HG03565 (cell line): ENCODE measurements at regions not wholly inside any gene's neighbourhood (a gene's known extent, or its start where the extent isn't known, plus 50 kb on each side); places are given as distances from the start of the nearest gene placed in this dataset.

Source experiments
- ATAC-seq: cut with Tn5 transposase; IDR thresholded peaks from one replicate; pipeline ENCODE4 v1.9.1; 2021; ENCODE audit warnings: mild to moderate bottlenecking, moderate library complexity; ENCODE audit not compliant: unreplicated experiment

DNA sequence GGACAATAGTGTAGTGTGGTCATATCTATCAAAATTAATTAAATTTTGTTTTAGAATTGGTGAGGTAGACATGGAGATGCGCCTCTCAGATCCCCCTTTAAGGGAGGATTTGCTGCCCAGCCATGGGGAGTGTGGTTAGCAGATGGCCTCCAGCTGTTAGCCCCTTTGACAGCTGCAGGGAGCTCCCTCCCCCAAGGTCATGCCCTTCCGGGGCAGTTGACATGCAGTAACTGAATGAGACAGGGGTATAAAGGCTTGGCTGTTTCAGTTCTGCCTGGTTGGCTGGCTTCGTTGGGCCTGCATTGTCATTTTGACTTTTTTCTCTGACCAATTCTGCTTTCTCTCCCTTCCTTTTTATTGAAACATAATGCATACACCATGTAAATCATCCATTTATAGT, 291.5 kb upstream of the SRRM4 start:
- peak; percentile 86 for ATAC-seq

DNA sequence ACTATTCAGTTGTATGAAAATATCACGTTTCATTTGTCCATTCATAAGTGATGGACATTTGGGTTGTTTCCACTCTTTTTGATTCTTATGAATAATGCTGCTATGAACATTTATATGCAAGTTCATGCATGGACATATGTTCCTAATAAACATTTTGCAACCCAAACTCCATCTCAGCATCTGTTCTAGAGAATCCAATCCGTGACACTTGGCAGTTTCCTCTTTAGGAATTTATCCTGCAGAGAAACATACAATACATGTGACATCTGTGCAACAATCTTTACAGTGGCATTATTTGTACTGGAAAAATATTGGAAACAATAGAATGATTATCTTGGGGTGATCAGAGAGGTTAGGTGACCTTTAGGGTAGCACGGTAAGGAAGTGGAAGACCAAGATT, 290.8 kb upstream of the SRRM4 start:
- no peak for ATAC-seq

DNA sequence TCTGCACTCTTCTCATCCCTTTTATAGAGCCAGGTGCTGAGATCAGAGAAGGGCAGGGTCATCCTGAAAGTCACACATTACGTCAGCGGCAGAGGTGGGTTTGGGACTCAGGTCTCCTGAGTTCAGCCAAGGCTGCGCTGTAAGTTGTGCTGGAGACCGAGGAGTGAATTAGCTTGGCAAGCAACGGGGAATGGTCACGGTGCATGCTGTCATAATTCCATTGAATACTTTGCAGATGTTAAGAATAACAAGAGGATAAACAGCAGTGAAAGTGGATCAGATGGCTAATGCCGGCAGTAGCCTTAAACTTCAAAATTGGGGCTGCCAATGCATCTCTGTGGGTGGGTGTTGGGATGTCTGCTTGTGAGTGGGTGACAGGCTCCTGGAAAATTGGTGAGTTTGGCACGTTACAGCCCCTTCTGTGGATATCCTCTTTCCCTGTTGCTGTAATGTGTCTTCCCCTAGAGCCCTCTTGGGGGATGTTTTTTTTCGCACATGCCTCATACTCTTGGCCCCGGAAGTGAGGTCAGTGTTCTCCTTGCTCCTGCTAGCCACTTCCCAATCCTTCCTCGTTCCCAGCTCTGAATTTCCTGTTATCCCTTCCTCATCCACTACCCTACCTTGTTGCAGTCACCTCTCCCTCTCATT, 287.1 kb upstream of the SRRM4 start:
- ATAC-seq = no peak

DNA sequence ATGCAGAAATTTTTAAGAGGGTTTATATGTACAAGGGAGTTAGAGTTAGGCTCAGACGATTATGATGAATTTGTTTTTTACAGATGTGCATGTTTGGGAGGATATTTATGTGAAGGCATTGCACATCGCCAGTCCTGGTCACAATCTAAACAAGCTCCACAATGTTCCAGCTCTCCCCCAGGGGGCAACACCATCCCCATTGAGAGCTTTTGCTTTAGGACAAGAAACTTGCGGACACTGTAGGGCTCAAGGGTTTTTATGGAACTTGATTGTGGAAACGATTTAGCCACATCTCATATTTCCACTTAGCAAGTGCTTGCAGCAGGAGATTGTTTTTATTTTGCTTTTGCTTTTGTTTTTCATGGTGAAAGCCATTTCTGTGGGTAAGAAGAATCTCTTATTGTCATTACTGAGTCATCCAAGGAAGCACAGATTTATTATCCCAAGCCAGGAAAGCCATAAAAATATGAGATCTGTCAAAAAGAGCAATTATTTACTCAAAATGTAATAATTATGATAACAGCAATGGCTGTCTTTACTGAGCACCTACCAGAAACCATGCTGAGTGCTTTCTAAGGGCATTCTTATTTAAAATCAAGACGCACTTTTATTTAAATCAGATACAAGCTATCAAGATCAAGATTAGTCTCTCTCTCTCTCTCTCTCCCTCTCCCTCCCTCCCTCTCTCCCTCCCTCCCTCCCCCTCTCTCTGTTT, 276.7 kb upstream of the SRRM4 start:
- no peak for ATAC-seq

DNA sequence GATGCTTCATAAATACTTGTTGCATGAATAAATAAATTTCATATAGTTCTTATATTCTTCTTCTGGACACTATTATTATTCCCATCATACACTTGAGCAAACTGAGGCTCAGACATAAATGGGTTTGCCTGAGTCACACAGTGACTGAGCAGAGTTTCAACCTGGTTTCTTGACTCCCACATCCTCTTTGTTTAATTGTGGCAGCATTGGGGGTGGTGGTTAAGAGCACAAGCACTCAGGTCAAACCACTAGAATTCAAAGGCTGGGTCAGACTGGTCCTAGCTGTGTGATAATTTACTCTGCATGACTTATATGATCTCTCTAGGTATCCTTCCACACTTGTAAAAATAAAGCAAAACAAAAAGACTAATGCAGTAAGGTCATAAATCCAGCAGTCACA, 274.9 kb upstream of the SRRM4 start:
- no peak for ATAC-seq

DNA sequence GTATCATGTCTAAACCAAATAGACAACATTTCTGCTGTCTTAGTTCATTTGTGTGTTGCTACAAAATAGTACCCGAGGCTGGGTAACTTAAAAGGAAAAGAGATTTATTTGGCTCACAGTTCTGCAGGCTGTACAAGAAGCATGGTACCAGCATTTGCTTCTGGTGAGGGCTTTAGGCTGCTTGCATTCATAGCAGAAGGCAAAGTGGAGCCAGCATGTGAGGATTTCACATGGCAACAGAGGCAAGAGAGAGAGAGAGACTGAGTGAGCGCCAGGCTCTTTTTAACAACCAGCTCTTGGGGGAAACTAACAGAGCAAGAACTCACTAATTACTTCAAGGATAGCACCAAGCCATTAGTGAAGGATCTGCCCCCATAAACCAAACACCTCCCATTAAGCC, 271.4 kb upstream of the SRRM4 start:
- no peak for ATAC-seq

DNA sequence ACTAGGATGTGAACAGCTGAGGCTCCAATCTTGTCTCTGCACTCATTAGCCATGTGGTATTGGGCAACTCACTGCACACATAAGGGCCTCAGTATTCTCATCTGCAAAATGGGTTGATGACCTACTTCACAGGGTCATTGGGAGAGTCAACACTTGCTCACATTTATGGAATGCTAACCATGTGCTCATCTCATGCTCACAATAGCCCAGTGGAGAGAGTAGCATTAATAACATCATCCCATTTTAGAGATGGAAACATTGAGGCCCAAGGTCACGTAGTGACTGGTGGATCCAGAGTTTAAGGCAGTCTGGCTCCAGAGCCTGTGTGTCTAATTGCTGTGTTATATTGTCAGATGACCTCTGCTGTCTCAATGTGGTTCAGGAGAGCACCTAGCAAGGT, 270.2 kb upstream of the SRRM4 start:
- no peak for ATAC-seq

DNA sequence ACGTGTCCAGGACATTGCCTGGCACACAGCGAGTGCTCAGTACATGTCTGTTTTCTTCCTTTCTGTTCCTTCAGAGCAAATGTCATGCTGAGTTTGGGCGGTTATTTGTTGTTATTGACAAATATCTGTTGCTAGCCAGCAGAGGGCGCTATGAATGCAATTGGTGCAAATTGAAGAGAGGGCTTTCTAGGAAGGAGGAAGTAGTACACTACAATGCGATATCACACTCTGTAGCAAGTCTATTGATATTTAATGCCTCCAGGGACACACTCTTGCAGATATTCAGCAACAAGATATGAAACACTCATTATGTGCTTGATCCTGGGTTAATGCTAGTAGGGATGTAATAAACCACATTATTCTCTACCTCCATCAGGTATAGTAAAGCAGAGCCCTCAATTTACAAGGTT, 267.3 kb upstream of the SRRM4 start:
- no peak for ATAC-seq

DNA sequence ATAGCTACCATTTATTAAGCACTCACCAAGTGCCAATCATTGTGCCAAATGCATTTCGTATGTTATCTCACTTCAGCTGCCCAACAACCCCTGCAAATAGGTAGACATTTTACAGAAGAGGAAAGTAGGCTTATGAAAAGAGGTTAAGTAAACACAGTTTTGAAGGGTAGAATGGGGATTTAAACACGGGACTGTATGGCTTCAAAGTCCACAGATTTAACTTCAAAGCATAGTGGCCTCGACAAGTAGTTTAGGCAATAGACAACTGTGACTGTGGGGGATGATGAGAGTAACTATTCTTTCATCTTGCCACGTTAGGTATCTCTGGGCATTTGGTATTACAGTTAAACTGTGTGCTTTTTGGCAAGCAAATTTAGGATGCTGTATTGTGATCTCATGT, 266.8 kb upstream of the SRRM4 start:
- no peak for ATAC-seq

DNA sequence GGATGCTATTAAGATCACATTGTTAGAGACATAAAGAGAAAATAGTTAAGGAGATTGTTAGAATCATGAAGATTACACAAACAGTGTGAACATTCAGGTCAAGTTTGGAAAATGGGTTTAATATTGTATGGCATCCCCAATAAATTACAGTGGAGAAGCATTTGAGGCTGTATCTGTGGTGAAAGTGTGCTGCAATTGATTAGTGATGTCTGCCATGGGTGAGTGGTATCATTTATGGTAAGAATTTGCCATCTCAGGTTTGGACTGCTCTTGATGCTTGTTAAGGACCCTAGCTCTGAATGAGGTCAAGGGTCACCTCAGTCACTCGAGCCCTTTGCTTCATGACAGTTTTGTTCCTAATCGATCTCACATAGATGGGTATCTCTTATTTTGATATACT, 265.7 kb upstream of the SRRM4 start:
- no peak for ATAC-seq

DNA sequence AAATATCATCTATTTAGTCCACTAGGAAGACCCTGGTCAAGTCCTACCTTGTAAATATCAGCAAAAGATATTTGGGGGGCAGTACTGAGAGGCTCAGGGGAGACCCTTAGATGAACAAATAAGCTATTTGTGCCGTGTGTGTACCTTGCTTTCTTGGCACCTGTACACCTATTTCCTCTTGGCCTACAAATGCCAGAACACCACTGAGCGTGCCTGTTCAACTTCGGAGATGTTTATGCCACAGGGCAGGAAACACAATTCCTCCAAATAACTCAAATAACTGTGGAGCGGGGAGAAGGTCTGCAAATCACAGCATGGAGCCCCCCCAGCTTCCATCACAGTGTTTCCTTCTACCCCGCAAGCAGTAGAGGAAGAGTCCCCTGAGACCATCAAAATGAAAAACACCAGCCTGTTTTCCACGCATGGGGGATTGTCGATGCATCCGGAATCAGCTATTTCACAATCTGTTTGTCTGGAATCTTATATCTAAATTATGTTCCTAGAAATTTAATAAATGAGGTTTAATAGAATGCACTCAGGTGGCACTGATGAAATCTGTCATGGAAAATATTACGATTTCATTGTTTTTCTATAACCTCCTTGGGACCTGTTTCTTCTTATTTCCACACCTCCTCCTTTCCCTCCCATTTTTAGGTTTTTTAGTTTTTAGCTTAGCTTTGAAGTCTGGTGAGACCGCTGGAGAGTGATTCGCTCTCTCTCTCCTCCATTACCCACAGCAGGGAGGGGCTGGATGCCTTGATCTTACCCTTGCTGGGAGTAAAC, 254.0 kb upstream of the SRRM4 start:
- ATAC-seq = no peak

DNA sequence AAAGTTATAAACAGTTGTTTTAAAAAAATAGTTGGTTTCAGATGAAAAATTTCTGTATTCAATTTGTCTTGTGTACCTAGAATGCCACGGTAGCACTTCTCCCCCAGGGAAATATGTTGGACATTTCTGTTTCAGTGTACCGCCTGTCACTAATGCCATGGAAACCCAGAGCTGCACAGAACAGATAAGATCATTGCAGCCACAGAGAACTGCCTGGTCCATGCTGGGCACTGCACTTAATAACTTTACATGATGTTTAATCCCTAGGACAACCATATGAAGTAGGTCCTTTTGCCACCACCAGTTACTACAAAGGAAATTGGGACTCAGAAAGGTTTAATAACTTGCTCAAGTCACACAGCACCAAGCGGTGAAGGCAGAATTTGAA, 253.4 kb upstream of the SRRM4 start:
- ATAC-seq = no peak

DNA sequence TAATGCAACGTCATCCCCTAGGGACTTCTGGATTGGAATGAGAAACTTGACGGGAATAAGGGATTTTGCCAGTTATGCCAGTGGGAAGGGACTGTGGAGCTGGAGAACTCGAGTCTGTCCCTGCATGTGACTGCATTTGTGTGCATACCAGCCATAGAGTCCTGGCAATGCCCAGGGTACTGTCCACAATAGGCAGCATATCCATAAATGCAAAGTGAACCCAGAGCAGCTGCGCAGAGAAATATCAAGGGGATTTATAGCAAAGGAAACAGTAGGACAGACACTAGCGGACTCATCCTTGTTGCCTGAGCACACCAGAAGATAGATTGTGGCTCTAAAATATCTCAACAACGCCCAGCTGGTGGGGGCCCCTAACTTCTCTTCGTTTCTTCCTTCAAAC, 247.1 kb upstream of the SRRM4 start:
- no peak for ATAC-seq

DNA sequence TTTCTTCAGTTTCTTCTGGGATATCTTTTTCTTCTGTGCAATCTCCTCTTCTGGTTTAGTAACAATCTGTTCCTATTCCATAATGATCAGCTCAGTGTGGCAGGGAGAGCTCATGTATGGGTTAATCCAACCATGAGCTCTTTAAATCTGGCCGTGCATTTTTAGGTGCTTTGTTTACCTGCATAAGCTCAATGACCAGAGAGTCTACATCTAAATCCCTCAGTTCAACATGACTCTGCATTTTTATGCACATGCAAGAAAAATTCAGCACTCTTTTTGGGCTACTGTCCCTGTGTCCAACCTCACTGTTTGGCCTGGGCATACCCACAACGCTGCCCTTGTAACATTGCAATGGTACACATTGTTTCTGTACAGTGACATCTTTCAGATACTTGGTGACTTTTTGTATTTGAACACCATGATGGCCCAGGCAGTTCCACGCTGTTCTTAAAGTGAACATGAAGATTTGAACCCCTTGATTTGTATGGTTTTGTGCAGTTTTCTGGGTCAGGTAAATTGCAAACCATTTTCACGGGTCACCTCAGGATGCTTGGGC, 243.3 kb upstream of the SRRM4 start:
- no peak for ATAC-seq

DNA sequence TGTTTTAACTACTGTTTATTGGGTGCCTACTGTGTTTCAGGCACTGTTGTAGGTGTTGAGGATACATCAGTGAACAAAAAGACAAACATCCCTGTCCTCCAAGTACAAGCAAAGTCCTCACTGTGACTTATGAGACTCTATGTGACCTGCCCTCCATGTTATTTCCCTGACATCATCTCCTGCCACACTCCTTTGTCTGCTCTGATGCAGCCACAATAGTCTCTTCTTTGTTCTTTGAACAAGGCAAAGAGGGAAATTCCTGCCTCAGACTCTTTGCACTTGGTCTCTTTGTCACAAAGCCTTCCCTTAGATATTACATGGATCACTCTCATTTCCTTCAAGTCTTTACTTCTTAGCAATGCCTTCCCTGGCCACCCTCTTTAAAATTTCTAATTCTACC, 240.1 kb upstream of the SRRM4 start:
- no peak for ATAC-seq

DNA sequence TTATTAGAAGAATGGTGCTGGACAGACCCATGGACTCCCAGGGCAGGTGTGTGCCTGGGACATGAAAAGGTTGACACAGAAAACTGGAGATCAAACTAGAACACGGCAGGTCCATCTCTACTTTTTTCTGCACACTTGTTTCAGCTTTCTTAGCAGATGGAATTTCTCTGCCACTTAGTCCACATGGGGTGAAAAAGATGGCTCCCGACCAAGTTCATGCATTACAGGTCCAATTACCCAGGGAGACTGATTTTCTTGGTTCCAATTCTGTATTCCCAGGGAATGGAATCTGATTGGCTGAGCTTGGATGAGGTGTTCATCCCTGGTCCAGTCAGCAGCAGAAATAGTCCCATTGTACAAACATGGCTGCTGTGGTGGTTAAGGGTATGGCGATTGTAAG, 238.9 kb upstream of the SRRM4 start:
- ATAC-seq = no peak

DNA sequence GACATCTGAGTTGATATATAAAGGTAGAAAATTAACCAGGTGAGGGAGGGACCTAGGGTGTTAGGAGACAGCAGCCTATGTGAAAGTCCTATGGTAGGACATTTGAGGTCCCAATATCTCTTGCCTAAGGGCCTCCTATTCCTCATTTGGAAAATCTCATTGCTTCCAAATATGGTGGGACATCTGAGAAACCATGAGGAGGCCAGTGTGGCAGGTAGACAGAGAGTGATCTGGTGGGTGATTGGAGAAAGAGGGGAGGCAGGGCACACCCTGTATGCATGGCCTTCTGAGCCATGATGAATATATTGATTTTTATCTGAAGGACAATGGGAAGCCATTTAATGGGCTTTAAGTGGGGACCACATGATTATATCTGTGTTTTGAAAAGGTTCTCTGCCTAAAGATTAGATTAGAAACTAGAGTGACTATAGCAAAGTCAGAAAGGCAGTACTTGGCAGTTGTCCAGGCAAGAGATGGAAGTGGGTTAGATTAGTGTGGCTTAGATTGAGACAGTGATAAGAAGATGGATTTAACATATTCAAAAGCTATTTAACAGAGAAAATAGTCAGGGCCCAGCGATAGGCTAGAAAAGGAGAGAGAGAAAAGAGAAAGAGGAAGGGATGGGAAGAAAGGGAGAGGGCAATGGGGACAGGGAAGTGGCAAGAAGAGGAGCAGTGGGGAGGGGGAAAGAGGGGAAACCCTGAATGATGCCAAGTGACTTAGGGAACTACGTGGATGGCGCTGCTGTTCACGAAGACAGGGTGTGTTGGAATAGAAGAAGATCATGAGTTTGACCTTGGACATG, 237.2 kb upstream of the SRRM4 start:
- ATAC-seq = no peak

DNA sequence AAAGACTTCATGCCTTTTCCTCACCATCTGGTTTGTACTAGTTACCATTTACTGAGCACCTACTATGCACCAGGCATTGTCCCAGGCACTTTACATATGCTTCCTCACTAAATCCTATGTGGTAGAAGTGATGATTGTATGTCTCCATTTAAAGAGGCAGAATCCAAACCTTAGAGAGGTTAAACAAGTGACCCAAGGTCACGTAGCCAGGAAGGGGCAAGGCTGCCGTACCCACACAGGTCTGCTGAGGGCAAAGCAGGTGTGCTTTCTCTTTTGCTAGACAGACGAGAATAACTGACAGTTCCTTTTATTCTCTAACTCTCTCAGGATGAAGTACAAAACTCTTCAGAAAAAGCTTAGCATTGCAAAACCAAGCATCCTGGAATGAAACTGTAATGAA, 235.2 kb upstream of the SRRM4 start:
- no peak for ATAC-seq

DNA sequence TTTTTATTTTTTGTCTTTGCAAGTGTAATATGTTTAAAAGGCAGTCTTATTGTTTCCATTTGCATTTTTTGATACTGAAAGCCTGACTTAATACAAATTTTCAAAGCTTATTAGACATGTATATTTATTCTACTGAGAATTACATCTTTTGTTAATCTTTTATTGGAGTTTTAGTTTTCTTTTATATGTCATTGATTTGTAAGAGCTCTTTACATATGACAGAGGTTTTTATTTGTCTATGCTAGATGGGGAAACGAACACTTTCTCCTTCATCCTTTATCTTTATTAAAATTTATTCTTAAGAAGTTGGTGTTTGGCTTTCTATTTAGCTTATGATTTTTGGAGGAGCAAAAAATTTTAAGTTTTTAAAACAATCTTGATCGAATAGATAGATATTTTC, 234.4 kb upstream of the SRRM4 start:
- ATAC-seq = no peak

DNA sequence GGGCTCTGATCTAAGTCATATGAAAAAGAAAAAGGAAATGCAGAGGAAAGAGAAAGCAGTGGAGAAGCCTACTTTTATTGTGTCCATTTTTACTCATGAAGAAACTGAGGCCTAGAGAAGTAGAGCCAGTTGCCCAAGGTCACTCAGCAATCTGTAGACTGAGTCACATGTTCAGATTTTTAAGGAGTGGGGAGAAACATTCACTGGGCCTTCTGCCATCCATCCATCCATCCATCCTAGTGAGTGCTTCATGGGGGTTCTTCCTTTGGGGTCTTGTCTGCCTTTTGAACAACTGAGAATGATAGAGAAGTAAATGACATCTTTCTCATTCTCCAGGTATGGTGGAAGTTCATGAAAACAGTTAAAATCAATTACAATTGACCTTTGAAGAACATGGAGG, 233.6 kb upstream of the SRRM4 start:
- ATAC-seq = no peak
